HG03460 (cell line): ENCODE measurements at regions not wholly inside any gene's neighbourhood (a gene's known extent, or its start where the extent isn't known, plus 50 kb on each side); places are given as distances from the start of the nearest gene placed in this dataset.

Experiments used
- ATAC-seq: cut with Tn5 transposase; IDR thresholded peaks from one replicate; pipeline ENCODE4 v1.9.1; 2021; ENCODE audit not compliant: unreplicated experiment

- no peak for ATAC-seq
Measured at GRCh38 chr5:96284727-96285389, 148.2 kb downstream of the PCSK1 start.

DNA sequence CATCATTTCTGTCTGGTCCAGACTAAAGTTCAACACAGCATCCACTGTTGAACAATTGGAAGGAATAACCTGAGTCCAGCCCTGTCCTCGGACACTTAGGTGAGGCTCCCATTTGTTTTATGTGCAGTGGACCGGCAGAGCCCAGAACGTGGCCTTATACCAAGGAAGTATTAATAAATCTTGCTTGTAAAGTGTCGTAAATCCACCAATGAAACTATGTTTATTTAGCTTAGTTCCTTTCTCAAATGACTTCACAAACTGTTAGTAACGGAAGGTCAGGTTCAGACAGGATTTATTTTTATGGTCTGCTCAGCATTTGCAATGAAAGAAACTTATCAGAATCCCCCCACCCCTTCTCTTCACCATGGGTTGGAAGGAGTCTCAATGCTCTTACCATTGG is 149.5 kb downstream of the PCSK1 start:
- ATAC-seq, result no peak

DNA sequence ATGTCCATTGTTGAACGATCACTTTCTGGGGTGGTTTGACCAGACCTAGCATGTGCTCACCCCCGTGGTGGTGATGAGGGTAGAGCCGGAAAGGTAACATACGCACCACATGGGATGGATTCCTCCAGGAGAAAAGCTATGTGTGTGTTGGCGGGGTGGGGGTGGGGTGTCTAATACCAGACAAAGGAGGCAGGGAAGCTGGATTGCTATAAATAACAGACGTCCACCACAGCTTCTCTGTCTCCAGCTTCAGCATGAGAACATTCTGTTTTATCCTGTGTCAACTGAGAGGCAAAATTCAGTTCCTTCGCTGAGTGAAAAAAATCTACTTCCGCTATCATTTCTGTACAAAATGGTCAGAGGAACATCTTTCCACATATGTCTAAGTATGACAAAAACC is 151.0 kb downstream of the PCSK1 start:
- no peak for ATAC-seq

GRCh38 chr5:96280946-96281393 is 152.1 kb downstream of the PCSK1 start:
- ATAC-seq, result no peak

DNA sequence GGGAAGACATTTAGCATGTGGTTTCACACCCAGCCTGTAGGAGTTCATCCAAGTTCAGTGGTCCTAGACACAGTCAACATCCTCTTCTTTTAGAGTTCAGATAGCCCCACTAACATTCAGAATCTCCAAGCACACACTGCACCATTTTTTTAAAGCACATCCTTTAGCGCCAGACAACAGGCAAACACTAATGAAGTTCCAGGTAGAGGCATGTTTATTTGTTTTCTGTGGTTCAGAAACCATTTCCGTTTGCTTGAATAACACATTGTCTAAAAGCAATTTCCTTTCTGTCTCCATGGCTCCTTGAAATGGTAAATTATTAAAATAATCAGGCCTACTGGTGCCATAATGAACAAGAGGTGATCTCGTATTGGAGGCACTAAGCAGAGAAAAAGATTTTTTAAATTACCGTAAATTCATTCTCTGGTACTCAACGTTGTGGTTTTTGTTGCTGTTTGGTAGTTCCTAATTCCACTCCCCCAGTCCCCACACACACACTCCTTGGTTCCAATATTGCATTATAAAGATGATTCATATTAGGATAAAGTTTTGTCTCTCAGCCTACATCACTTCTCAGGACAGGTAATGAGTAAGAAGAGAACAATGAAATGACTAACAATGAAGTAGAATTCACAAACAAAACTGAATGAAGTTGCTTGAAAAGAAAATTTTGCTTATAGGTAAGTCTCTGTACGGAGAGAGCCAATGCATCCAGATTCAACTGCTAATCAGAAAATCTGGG is 153.1 kb downstream of the PCSK1 start:
- ATAC-seq, result peak; percentile 56

DNA sequence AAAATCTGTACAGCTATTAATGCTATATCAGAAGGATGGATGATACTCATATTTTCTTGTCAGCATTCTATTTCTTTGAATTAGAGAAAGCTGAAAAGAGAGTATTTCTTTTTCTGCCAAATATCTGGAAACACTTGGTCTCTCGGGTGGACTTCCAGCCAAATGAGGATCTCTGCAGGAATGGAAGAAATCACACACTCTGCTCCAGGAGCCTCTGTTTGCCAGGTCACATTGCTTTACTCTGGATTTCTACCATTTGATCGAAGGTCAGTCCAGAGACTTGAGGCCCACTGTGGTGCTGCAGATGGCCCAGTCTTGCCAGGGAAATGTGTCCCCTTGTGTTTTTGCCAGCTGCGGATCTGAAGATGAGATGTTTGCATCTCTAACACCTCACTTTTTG is 154.1 kb downstream of the PCSK1 start:
- no peak for ATAC-seq

GRCh38 chr5:96275051-96275450 is 158.0 kb downstream of the PCSK1 start:
- ATAC-seq, result no peak

DNA sequence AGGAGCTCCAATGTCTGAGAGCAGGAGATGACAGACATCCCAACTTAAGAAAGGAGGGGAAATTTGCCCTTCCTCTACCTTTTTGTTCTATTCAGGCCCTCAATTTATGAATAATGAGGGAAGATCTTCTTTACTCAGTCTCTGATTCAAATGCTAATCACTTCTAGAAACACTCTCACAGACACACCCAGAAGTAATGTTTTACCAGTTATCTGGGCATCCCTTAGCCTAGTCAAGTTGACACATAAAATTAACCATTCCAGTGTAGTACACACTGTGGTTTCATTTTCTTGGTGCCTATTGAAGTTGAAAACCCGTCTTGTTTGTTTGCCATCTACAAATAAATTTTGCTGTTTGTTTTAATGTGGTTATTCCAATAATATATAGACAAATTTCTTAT is 167.6 kb downstream of the PCSK1 start:
- ATAC-seq, result no peak

GRCh38 chr5:96264047-96264446 is 169.0 kb downstream of the PCSK1 start:
- ATAC-seq, result no peak

DNA sequence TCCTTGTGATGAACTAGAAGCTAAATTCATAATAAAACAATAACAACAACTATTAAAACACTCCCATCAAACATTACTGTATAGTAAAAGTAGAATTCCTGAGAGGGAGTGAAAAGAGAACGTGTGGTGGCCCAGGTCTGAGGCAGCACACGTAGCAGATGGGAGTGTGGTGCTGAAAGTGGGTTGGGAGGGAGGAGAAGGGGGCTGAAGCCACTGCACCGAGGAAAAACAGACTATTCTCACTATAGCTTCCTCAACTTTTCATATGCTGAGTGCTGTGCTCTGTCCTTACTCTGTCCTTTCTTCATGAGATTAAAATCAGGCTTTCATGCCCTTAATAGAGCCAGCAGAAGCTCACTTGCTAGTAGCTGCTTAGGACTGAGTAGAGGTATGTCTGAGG is 170.9 kb downstream of the PCSK1 start:
- ATAC-seq, result no peak

DNA sequence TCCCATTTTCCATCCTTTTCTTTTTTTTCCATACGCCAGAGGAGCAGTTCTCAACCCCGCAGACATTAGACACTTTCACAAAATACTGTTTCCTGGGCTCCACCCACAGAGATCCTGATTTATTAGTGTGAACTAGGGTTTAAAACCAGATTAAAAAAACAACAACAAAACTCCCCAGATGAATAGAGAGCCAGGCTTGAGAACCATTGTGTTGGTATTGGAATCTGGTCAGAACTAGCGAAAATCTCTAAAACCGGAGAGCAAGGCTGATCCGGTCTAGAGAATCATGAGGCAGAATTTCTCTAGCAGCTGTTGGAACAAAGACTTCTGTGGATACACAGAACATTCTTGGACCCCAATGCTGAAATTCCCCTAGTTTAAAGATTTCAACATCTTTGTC is 173.0 kb downstream of the PCSK1 start:
- ATAC-seq, result no peak

- ATAC-seq, result no peak
Measured at GRCh38 chr5:96259151-96259772, 173.8 kb downstream of the PCSK1 start.

DNA sequence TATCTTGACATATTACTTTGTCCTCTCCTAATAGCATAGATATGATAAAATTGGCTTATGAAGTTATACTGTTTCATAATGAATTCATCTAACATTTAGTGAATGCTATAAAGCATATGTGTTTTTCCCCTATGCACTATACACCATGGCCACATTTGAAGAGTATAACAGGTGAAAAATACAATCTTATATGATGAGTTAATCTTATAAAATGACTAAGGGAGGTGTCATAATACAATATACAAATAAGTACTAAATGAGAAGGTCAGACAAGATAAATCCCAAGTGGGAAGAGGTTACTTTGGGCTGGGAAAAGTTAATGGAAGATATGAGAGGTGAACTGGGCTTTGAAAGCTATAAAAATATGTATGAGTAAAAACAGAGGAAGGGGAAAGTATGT is 174.4 kb downstream of the PCSK1 start:
- no peak for ATAC-seq

GRCh38 chr5:96257904-96258303 is 175.1 kb downstream of the PCSK1 start:
- ATAC-seq, result no peak

DNA sequence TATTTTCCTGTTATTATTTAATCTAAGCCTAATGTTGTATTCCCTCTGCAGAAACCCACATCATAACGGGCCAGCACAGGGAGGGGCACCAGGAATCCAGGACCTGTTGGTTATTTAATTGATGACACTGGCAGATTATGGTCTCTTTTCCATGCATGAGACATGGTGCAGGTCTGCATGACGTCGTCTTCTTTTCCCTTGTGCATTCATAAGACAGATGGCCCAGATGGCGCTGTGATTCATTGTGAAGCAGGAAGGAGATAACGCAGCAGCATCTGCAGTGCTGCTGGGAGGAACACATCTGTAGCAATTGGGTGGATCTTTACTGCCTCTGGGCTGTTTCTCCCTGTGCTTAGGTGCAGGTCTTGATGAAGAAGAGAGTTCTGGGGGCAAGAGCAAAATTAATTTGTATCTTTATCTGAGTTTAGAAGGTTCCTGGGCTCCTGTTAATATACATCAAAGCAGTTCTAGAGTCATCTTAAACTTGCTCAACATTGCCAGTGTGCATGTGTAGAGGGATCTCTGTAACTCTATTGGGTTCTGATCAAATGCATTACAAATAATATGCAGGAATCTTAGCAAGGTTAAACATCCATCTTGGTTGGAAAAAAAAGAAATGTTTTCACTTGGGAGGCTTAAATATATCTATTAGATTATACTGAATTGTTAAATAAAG is 176.1 kb downstream of the PCSK1 start:
- no peak for ATAC-seq

- ATAC-seq, result no peak
Measured at GRCh38 chr5:96254980-96255691, 177.9 kb downstream of the PCSK1 start.

DNA sequence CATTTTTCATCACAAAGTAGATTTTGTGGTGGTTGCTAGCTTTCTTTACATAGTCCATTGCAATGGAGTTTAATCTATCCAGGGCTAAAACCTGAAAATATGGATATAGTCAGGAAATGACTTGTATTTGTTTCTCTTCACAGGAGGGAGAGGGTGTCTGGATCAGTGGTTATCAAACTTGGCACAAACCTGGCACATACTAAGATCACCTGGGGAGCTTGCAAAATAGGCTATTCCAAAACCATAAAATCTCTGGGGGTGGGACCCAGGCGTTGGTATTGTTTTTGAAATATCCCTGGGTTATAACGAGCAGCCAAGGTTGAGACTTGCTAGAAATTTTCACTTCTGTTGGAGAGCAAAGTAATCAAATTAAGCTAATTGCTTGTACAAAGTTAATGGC is 179.9 kb downstream of the PCSK1 start:
- ATAC-seq, result no peak

- no peak for ATAC-seq
Measured at GRCh38 chr5:96252596-96252995, 180.5 kb downstream of the PCSK1 start.

GRCh38 chr5:96250782-96251181 is 182.3 kb downstream of the PCSK1 start:
- no peak for ATAC-seq

DNA sequence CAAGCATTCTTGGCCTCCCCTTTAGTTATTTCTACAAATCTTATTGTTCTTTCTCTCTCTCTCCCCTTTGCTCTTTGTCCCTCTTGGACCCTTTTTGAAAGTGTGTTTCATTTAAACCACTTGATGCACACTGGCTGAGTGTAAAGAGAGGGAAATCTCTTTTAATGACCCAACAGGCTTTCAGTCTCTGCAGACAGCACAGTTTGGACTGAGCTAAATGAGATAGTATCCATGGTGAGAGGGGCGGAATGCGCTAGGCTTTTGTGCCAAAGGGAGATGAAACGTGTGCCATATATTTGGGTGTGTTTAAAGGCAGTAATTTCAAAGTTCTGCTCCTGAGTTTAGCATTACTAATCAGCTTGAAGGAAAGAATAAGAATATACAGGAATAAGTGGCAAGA is 184.9 kb downstream of the PCSK1 start:
- no peak for ATAC-seq

- ATAC-seq, result no peak
Measured at GRCh38 chr5:96247708-96248107, 185.3 kb downstream of the PCSK1 start.
